Sigmoid colon (tissue), 6 donors: ENCODE measurements at regions not wholly inside any gene's neighbourhood (a gene's known extent, or its start where the extent isn't known, plus 50 kb on each side); places are given as distances from the start of the nearest gene placed in this dataset.

Source experiments
- DNase-seq: peaks from one replicate; pipeline ENCODE4 v3.0.0-alpha.2; 2019
- H3K27ac ChIP-seq, 4 donors: fragments of 200-600 bp; sonication (generic); one replicate each; pipeline ENCODE4 v1.5.1; 2016 to 2019; ENCODE audit warnings: mild to moderate bottlenecking in 1 of 4
- H3K27me3 ChIP-seq, 3 donors: fragments of 200-600 bp; sonication (generic); one replicate each; pipeline ENCODE4 v1.5.1; 2019; ENCODE audit warnings: mild to moderate bottlenecking in 1 of 3
- H3K36me3 ChIP-seq, 4 donors: fragments of 200-600 bp; sonication (generic); one replicate each; pipeline ENCODE4 v1.5.1; 2016 to 2019
- H3K4me1 ChIP-seq, 4 donors: fragments of 200-600 bp; sonication (generic); one replicate each; pipeline ENCODE4 v1.5.1; 2017 to 2019
- H3K4me3 ChIP-seq, 4 donors: fragments of 200-600 bp; sonication (generic); one replicate each; pipeline ENCODE4 v1.5.1; 2017 to 2019; ENCODE audit warnings: mild to moderate bottlenecking in 2 of 4, moderate library complexity in 1 of 4
- H3K9me3 ChIP-seq, 4 donors: fragments of 200-600 bp in 3 of 4; sonication (generic) in 3 of 4; one replicate each; pipeline versions ENCODE4 v1.5.1 to v1.6.1; 2013 to 2019
- EP300 ChIP-seq, 4 donors: sonication (generic); formaldehyde crosslinking; IDR thresholded peaks; one replicate each; pipeline ENCODE4 v1.6.1; 2017; ENCODE audit warnings: antibody characterized with exemption in 4 of 4
- POLR2A ChIP-seq, 2 donors: fragments of 450-650 bp; IDR thresholded peaks; one replicate each; pipeline ENCODE4 v1.6.1; 2016; ENCODE audit warnings: antibody characterized with exemption in 2 of 2, mild to moderate bottlenecking in 2 of 2, moderate library complexity in 2 of 2
- POLR2AphosphoS5 ChIP-seq, 4 donors: sonication (generic); formaldehyde crosslinking; IDR thresholded peaks; one replicate each; pipeline ENCODE4 v1.6.1; 2017; ENCODE audit warnings: antibody characterized with exemption in 4 of 4
- WGBS, 2 donors: extraction: QIAGEN DNeasy Blood & Tissue Kit; methylation state at CpG; one replicate each; pipeline ENCODE4 v1.1.7; 2013; 5-methylcytosine and 5-hydroxymethylcytosine counted together
- intact Hi-C: fragments of 100-400 bp; cut with DNase I; formaldehyde crosslinking; loops from one replicate; pipeline ENCODE4 v1.15.1; 2023
- TF ChIP-seq, protein P1 (sequence below), 4 experiments: fragments of 450-650 bp in 3 of 4; fragments of 200-600 bp in 1 of 4; IDR thresholded peaks; one replicate each; pipeline ENCODE4 v1.5.1; 2016 to 2019; ENCODE audit warnings: antibody characterized with exemption in 4 of 4, mild to moderate bottlenecking in 3 of 4, moderate library complexity in 2 of 4
- donor health status: healthy with polysubstance abuse.
- donor health status: healthy.

DNA sequence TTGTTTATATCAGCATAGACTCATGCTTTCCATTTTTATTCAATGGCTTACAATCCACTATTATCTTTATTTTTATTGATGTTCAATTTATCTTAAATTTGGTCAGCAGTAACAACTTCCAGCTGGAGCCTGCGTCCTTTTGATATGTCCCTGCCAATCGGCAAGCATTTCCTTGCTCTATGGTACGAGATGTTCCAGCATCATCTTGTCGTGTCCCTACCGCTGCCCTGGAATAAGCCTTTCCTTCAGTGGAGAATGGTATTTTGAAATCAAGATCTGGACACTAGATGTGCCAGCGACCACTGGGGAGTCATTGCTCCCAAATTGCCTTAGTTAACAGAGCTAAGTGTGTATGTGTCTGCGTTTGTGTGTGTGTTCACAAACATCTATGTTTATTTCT lies 151.6 kb upstream of the RGMB start:
- no peaks in the 10 kb centered on the region for H3K4me1 ChIP-seq
- DNase-seq, result no peak
- no peak overlapping the region for H3K27ac ChIP-seq
- 90 to 95% methylated on average over 7 of the region's 7 CpGs for whole genome bisulfite sequencing, 2 donors
- intact Hi-C loops, result no loop called here
- H3K27me3 ChIP-seq, result no peaks in the 10 kb centered on the region
- TF ChIP-seq, protein P1, sequence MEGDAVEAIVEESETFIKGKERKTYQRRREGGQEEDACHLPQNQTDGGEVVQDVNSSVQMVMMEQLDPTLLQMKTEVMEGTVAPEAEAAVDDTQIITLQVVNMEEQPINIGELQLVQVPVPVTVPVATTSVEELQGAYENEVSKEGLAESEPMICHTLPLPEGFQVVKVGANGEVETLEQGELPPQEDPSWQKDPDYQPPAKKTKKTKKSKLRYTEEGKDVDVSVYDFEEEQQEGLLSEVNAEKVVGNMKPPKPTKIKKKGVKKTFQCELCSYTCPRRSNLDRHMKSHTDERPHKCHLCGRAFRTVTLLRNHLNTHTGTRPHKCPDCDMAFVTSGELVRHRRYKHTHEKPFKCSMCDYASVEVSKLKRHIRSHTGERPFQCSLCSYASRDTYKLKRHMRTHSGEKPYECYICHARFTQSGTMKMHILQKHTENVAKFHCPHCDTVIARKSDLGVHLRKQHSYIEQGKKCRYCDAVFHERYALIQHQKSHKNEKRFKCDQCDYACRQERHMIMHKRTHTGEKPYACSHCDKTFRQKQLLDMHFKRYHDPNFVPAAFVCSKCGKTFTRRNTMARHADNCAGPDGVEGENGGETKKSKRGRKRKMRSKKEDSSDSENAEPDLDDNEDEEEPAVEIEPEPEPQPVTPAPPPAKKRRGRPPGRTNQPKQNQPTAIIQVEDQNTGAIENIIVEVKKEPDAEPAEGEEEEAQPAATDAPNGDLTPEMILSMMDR (IDR thresholded peaks at IDR 0.05), result no peak
- no peak for TF ChIP-seq POLR2AphosphoS5 (IDR thresholded peaks at IDR 0.05)
- no peak for TF ChIP-seq EP300 (IDR thresholded peaks at IDR 0.05)
- no peak for TF ChIP-seq POLR2A (IDR thresholded peaks at IDR 0.05)
- H3K4me3 ChIP-seq, result no peak overlapping the region
- no peaks in the 10 kb centered on the region for H3K9me3 ChIP-seq
- no peaks in the 10 kb centered on the region for H3K36me3 ChIP-seq

GRCh38 chr5:98624145-98624880 lies 149.2 kb upstream of the RGMB start:
- TF ChIP-seq POLR2A (IDR thresholded peaks at IDR 0.05), result no peak
- no peak for TF ChIP-seq EP300 (IDR thresholded peaks at IDR 0.05)
- TF ChIP-seq, protein P1 (IDR thresholded peaks at IDR 0.05), result no peak
- TF ChIP-seq POLR2AphosphoS5 (IDR thresholded peaks at IDR 0.05), result no peak
- H3K27me3 ChIP-seq, result no peaks in the 10 kb centered on the region
- no peak overlapping the region for H3K4me3 ChIP-seq
- no peak overlapping the region for H3K27ac ChIP-seq
- DNase-seq, result no peak
- 63 to 78% methylated on average over 3 of the region's 3 CpGs for WGBS, 2 donors
- H3K4me1 ChIP-seq, result no peaks in the 10 kb centered on the region
- peaks cover 0 to 2% (median 0%) of the 10 kb centered on the region in 4 donors for H3K9me3 ChIP-seq
- intact Hi-C loops, result no loop called here
- no peaks in the 10 kb centered on the region for H3K36me3 ChIP-seq

- TF ChIP-seq POLR2A (IDR thresholded peaks at IDR 0.05), result no peak
- TF ChIP-seq, protein P1 (IDR thresholded peaks at IDR 0.05), result no peak
- TF ChIP-seq POLR2AphosphoS5 (IDR thresholded peaks at IDR 0.05), result no peak
- no peak for TF ChIP-seq EP300 (IDR thresholded peaks at IDR 0.05)
- intact Hi-C loops, result no loop called here
Measured at GRCh38 chr5:98627121-98627520, 146.3 kb upstream of the RGMB start.

DNA sequence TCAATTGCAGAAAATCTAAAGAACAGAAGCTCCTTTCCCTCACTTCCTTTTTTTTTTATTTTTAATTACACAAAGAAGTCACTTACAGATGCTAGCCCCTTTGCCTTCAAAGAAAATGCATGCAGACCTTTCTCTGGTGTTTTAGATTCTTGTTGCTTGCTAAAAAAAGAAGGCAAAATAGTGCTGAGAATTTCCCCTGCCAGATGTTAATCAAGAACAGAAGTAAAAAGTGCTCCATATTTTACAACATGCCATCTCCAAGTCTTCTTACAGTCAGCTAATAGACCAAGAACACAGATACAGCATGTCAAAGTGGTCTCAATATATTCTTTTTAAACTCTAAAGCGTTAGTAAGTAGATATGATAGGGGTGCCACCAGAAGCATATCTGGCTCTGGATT lies 142.8 kb upstream of the RGMB start:
- H3K9me3 ChIP-seq, result peaks cover 0 to 2% (median 0%) of the 10 kb centered on the region in 4 donors
- DNase-seq, result no peak
- intact Hi-C loops, result no loop called here
- H3K27ac ChIP-seq, result no peak overlapping the region
- H3K27me3 ChIP-seq, result no peaks in the 10 kb centered on the region
- H3K36me3 ChIP-seq, result no peaks in the 10 kb centered on the region
- TF ChIP-seq POLR2AphosphoS5 (IDR thresholded peaks at IDR 0.05), result no peak
- TF ChIP-seq, protein P1 (IDR thresholded peaks at IDR 0.05), result no peak
- TF ChIP-seq EP300 (IDR thresholded peaks at IDR 0.05), result no peak
- H3K4me3 ChIP-seq, result no peak overlapping the region
- H3K4me1 ChIP-seq, result no peaks in the 10 kb centered on the region
- WGBS, 2 donors, result 94% methylated on average over 1 of the region's 1 CpG

More at GRCh38 chr5:98627121-98627520, 146.3 kb upstream of the RGMB start:
- Histone ChIP-seq H3K27ac (no peak overlapping the region), H3K27me3 (no peaks in the 10 kb centered on the region), H3K4me1 (no peaks in the 10 kb centered on the region), H3K9me3 (peaks cover 0 to 2% (median 0%) of the 10 kb centered on the region in 4 donors), H3K4me3 (no peak overlapping the region), H3K36me3 (no peaks in the 10 kb centered on the region)
- 86 to 92% methylated on average over 3 of the region's 3 CpGs for WGBS, 2 donors
- DNase-seq, result no peak
